Activated T-helper 1 cell treated with anti-CD3 and anti-CD28 coated beads, Interleukin-12 subunit alpha, Interleukin-12 subunit beta, Interleukin-2, Interleukin-4 antibody, amounts not matched to agents 30 ng/mL and 10 ng/mL and 1 ng/mL, durations not matched to agents 14 hours and 24 hours and 36 hours (primary cell): ENCODE measurements at regions not wholly inside any gene's neighbourhood (a gene's known extent, or its start where the extent isn't known, plus 50 kb on each side); places are given as distances from the start of the nearest gene placed in this dataset.

Source experiments
- DNase-seq: peaks from one replicate; pipeline ENCODE4 v3.0.0; 2021; ENCODE audit warnings: low spot score
- H3K27ac Mint-ChIP-seq: one replicate; pipeline ENCODE4 v1.8.0; 2021; ENCODE audit warnings: mild to moderate bottlenecking, mixed read lengths
- H3K27me3 Mint-ChIP-seq: one replicate; pipeline ENCODE4 v1.8.0; 2022; ENCODE audit warnings: mild to moderate bottlenecking, moderate library complexity, mixed read lengths; ENCODE audit not compliant: insufficient read depth
- H3K36me3 Mint-ChIP-seq: one replicate; pipeline ENCODE4 v1.8.0; 2021; ENCODE audit warnings: low read depth, mixed read lengths
- H3K4me1 Mint-ChIP-seq: one replicate; pipeline ENCODE4 v1.8.0; 2021; ENCODE audit warnings: low read depth, mixed read lengths
- H3K4me3 Mint-ChIP-seq: one replicate; pipeline ENCODE4 v1.8.0; 2021; ENCODE audit warnings: mild to moderate bottlenecking, moderate library complexity, mixed read lengths
- H3K9me3 Mint-ChIP-seq: one replicate; pipeline ENCODE4 v1.8.0; 2021; ENCODE audit warnings: mixed read lengths
- intact Hi-C: fragments of 100-400 bp; cut with micrococcal nuclease; formaldehyde crosslinking; loops from one replicate; pipeline ENCODE4 v1.15.1; 2024

- Mint-ChIP-seq H3K4me3 (no peak overlapping the region), H3K4me1 (no peaks in the 10 kb centered on the region), H3K27ac (no peak overlapping the region), H3K27me3 (no peaks in the 10 kb centered on the region), H3K36me3 (no peaks in the 10 kb centered on the region), H3K9me3 (peaks cover 4% of the 10 kb centered on the region)
- no peak for DNase-seq
- intact Hi-C loops, result no loop called here
Observed at GRCh38 chr2:5849562-5849961, 157.4 kb downstream of the SOX11 start.

GRCh38 chr2:5851410-5851809 is 159.2 kb downstream of the SOX11 start:
- H3K27ac Mint-ChIP-seq, result no peak overlapping the region
- no peak overlapping the region for H3K4me3 Mint-ChIP-seq
- H3K36me3 Mint-ChIP-seq, result no peaks in the 10 kb centered on the region
- no peaks in the 10 kb centered on the region for H3K27me3 Mint-ChIP-seq
- H3K4me1 Mint-ChIP-seq, result no peaks in the 10 kb centered on the region
- peaks cover 6% of the 10 kb centered on the region for H3K9me3 Mint-ChIP-seq
- DNase-seq, result no peak
- intact Hi-C loops, result no loop called here

GRCh38 chr2:5854797-5855196 is 162.6 kb downstream of the SOX11 start:
- peaks cover 6% of the 10 kb centered on the region for H3K9me3 Mint-ChIP-seq
- H3K4me3 Mint-ChIP-seq, result no peak overlapping the region
- no peak for DNase-seq
- H3K27ac Mint-ChIP-seq, result no peak overlapping the region
- intact Hi-C loops, result no loop called here
- no peaks in the 10 kb centered on the region for H3K27me3 Mint-ChIP-seq
- H3K4me1 Mint-ChIP-seq, result no peaks in the 10 kb centered on the region
- no peaks in the 10 kb centered on the region for H3K36me3 Mint-ChIP-seq

GRCh38 chr2:5867056-5867455 is 174.9 kb downstream of the SOX11 start:
- no peak overlapping the region for H3K27ac Mint-ChIP-seq
- H3K4me3 Mint-ChIP-seq, result no peak overlapping the region
- no peaks in the 10 kb centered on the region for H3K36me3 Mint-ChIP-seq
- H3K27me3 Mint-ChIP-seq, result no peaks in the 10 kb centered on the region
- intact Hi-C loops, result no loop called here
- no peak for DNase-seq
- H3K9me3 Mint-ChIP-seq, result peaks cover 2% of the 10 kb centered on the region
- no peaks in the 10 kb centered on the region for H3K4me1 Mint-ChIP-seq

- no peak overlapping the region for H3K27ac Mint-ChIP-seq
- no peaks in the 10 kb centered on the region for H3K4me1 Mint-ChIP-seq
- DNase-seq, result no peak
- peaks cover 2% of the 10 kb centered on the region for H3K9me3 Mint-ChIP-seq
- H3K27me3 Mint-ChIP-seq, result no peaks in the 10 kb centered on the region
- no peaks in the 10 kb centered on the region for H3K36me3 Mint-ChIP-seq
- H3K4me3 Mint-ChIP-seq, result no peak overlapping the region
- intact Hi-C loops, result no loop called here
Observed at GRCh38 chr2:5868931-5869330, 176.7 kb downstream of the SOX11 start.

- peaks cover 2% of the 10 kb centered on the region for H3K9me3 Mint-ChIP-seq
- H3K27me3 Mint-ChIP-seq, result no peaks in the 10 kb centered on the region
- DNase-seq, result no peak
- intact Hi-C loops, result no loop called here
- no peaks in the 10 kb centered on the region for H3K36me3 Mint-ChIP-seq
- no peak overlapping the region for H3K4me3 Mint-ChIP-seq
- H3K27ac Mint-ChIP-seq, result no peak overlapping the region
- no peaks in the 10 kb centered on the region for H3K4me1 Mint-ChIP-seq
Observed at GRCh38 chr2:5869936-5870335, 177.8 kb downstream of the SOX11 start.

- Mint-ChIP-seq H3K4me3 (no peak overlapping the region), H3K36me3 (no peaks in the 10 kb centered on the region), H3K9me3 (peaks cover 5% of the 10 kb centered on the region), H3K27me3 (no peaks in the 10 kb centered on the region), H3K27ac (no peak overlapping the region), H3K4me1 (no peaks in the 10 kb centered on the region)
- DNase-seq, result no peak
- intact Hi-C loops, result no loop called here
Observed at GRCh38 chr2:5877360-5877759, 185.2 kb downstream of the SOX11 start.

- H3K4me3 Mint-ChIP-seq, result no peak overlapping the region
- H3K36me3 Mint-ChIP-seq, result no peaks in the 10 kb centered on the region
- H3K27me3 Mint-ChIP-seq, result no peaks in the 10 kb centered on the region
- H3K27ac Mint-ChIP-seq, result no peak overlapping the region
- no peaks in the 10 kb centered on the region for H3K4me1 Mint-ChIP-seq
- no peak for DNase-seq
- H3K9me3 Mint-ChIP-seq, result peaks cover 8% of the 10 kb centered on the region
- intact Hi-C loops, result no loop called here
Observed at GRCh38 chr2:5885451-5886173, 193.4 kb downstream of the SOX11 start.

- Mint-ChIP-seq H3K27me3 (no peaks in the 10 kb centered on the region), H3K4me1 (no peaks in the 10 kb centered on the region), H3K27ac (no peak overlapping the region), H3K9me3 (peaks cover 5% of the 10 kb centered on the region), H3K36me3 (no peaks in the 10 kb centered on the region), H3K4me3 (no peak overlapping the region)
- intact Hi-C loops, result no loop called here
- DNase-seq, result no peak
Observed at GRCh38 chr2:5886462-5886861, 194.3 kb downstream of the SOX11 start.

- intact Hi-C loops, result no loop called here
- H3K27ac Mint-ChIP-seq, result no peak overlapping the region
- H3K4me3 Mint-ChIP-seq, result no peak overlapping the region
- no peak for DNase-seq
- H3K36me3 Mint-ChIP-seq, result no peaks in the 10 kb centered on the region
- no peaks in the 10 kb centered on the region for H3K27me3 Mint-ChIP-seq
- H3K4me1 Mint-ChIP-seq, result no peaks in the 10 kb centered on the region
- H3K9me3 Mint-ChIP-seq, result peaks cover 9% of the 10 kb centered on the region
Observed at GRCh38 chr2:5888126-5888525, 195.9 kb downstream of the SOX11 start.

GRCh38 chr2:5889519-5889918 is 197.3 kb downstream of the SOX11 start:
- Mint-ChIP-seq H3K27ac (no peak overlapping the region), H3K27me3 (no peaks in the 10 kb centered on the region), H3K4me1 (no peaks in the 10 kb centered on the region), H3K9me3 (peaks cover 6% of the 10 kb centered on the region), H3K4me3 (no peak overlapping the region), H3K36me3 (no peaks in the 10 kb centered on the region)
- intact Hi-C loops, result no loop called here
- no peak for DNase-seq

- Mint-ChIP-seq H3K4me3 (no peak overlapping the region), H3K27me3 (no peaks in the 10 kb centered on the region), H3K4me1 (no peaks in the 10 kb centered on the region), H3K27ac (no peak overlapping the region), H3K36me3 (no peaks in the 10 kb centered on the region), H3K9me3 (peaks cover 6% of the 10 kb centered on the region)
- DNase-seq, result no peak
- intact Hi-C loops, result no loop called here
Observed at GRCh38 chr2:5894355-5894754, 202.2 kb downstream of the SOX11 start.

GRCh38 chr2:5895284-5895683 is 203.1 kb downstream of the SOX11 start:
- intact Hi-C loops, result no loop called here
- no peaks in the 10 kb centered on the region for H3K36me3 Mint-ChIP-seq
- peaks cover 6% of the 10 kb centered on the region for H3K9me3 Mint-ChIP-seq
- no peak overlapping the region for H3K4me3 Mint-ChIP-seq
- H3K27ac Mint-ChIP-seq, result no peak overlapping the region
- H3K27me3 Mint-ChIP-seq, result no peaks in the 10 kb centered on the region
- DNase-seq, result no peak
- H3K4me1 Mint-ChIP-seq, result no peaks in the 10 kb centered on the region

GRCh38 chr2:5897249-5897648 is 205.1 kb downstream of the SOX11 start:
- Mint-ChIP-seq H3K27me3 (no peaks in the 10 kb centered on the region), H3K9me3 (peaks cover 6% of the 10 kb centered on the region), H3K4me3 (no peak overlapping the region), H3K4me1 (no peaks in the 10 kb centered on the region), H3K27ac (no peak overlapping the region), H3K36me3 (no peaks in the 10 kb centered on the region)
- no peak for DNase-seq
- intact Hi-C loops, result no loop called here
